PC-3 (cell line): ENCODE measurements at regions not wholly inside any gene's neighbourhood (a gene's known extent, or its start where the extent isn't known, plus 50 kb on each side); places are given as distances from the start of the nearest gene placed in this dataset.
"Not testable (repeated sequence)": the region's sequence is repeated elsewhere in the genome, so short reads cannot be mapped to it uniquely, and the experiment has no call there.

Source experiments
- EZH2 ChIP-seq: fragments of 300-600 bp; sonication (generic); IDR thresholded peaks from one replicate; pipeline ENCODE4 v1.6.1; 2017; ENCODE audit warnings: antibody characterized with exemption, mild to moderate bottlenecking, low read length; ENCODE audit not compliant: unreplicated experiment
- EZH2phosphoT487 ChIP-seq: fragments of 300-600 bp; sonication (generic); IDR thresholded peaks from 2 replicates; pipeline ENCODE4 v1.6.1; 2018; ENCODE audit warnings: mild to moderate bottlenecking, antibody characterized with exemption, low read length, borderline replicate concordance
- TF ChIP-seq, protein P1 (sequence below): fragments of 300-600 bp; sonication (generic); conservative IDR thresholded peaks from 2 replicates; pipeline ENCODE4 v1.5.1; 2017; ENCODE audit warnings: antibody characterized with exemption, low read depth, mild to moderate bottlenecking, low read length

DNA sequence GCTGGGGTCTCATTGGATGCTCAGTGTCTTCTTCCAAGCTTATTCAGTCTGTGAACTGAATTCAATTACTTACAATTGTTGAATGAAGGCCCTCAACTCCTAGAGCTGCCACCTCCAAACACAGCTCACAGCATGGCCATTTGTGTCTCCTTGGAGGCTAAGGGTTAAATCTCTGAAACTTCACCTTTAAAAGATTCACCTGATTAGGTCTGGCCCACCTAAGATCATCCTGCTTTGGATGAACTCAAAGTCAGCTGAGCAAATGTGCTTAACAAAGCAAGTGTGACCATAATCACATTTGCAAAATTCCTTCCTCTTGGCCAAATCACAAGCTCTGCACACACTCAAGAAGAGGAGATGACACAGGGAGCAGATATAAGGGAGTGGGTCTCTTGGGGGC lies 118.2 kb downstream of the ART5 start:
- TF ChIP-seq, protein P1, sequence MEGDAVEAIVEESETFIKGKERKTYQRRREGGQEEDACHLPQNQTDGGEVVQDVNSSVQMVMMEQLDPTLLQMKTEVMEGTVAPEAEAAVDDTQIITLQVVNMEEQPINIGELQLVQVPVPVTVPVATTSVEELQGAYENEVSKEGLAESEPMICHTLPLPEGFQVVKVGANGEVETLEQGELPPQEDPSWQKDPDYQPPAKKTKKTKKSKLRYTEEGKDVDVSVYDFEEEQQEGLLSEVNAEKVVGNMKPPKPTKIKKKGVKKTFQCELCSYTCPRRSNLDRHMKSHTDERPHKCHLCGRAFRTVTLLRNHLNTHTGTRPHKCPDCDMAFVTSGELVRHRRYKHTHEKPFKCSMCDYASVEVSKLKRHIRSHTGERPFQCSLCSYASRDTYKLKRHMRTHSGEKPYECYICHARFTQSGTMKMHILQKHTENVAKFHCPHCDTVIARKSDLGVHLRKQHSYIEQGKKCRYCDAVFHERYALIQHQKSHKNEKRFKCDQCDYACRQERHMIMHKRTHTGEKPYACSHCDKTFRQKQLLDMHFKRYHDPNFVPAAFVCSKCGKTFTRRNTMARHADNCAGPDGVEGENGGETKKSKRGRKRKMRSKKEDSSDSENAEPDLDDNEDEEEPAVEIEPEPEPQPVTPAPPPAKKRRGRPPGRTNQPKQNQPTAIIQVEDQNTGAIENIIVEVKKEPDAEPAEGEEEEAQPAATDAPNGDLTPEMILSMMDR, result not testable (repeated sequence)
- TF ChIP-seq EZH2, EZH2phosphoT487: not testable (repeated sequence)
